Psoas muscle (tissue), 7 donors: ENCODE measurements at regions not wholly inside any gene's neighbourhood (a gene's known extent, or its start where the extent isn't known, plus 50 kb on each side); places are given as distances from the start of the nearest gene placed in this dataset.

Source experiments
- ATAC-seq, 4 donors: fragments of 200-7000 bp; cut with Tn5 transposase; one replicate each; pipeline ENCODE4 v1.9.1; 2020; ENCODE audit warnings: moderate library complexity in 3 of 4, mild to moderate bottlenecking in 2 of 4
- DNase-seq, 2 donors: peaks; one replicate each; pipeline ENCODE4 v3.0.0-alpha.2; 2020
- H3K27ac ChIP-seq: fragments of 200-600 bp; one replicate; pipeline ENCODE4 v1.8.0; 2022
- H3K27me3 ChIP-seq, 3 donors: fragments of 200-600 bp in 1 of 3; one replicate each; pipeline versions ENCODE4 v1.6.1 to v1.8.0; 2013 to 2022; ENCODE audit warnings: low read length in 2 of 3, mild to moderate bottlenecking in 2 of 3, moderate library complexity in 1 of 3; ENCODE audit not compliant: insufficient read depth in 3 of 3
- H3K36me3 ChIP-seq, 2 donors: fragments of 200-600 bp in 1 of 2; one replicate each; pipeline versions ENCODE4 v1.6.1 to v1.8.0; 2013 to 2022; ENCODE audit warnings: low read depth in 1 of 2, mild to moderate bottlenecking in 1 of 2, moderate library complexity in 1 of 2; ENCODE audit not compliant: insufficient read depth in 1 of 2
- H3K4me1 ChIP-seq: fragments of 200-600 bp; one replicate; pipeline ENCODE4 v1.8.0; 2022
- H3K4me3 ChIP-seq: fragments of 200-600 bp; one replicate; pipeline ENCODE4 v1.8.0; 2022; ENCODE audit warnings: mild to moderate bottlenecking
- H3K9me3 ChIP-seq: fragments of 200-600 bp; one replicate; pipeline ENCODE4 v1.8.0; 2022
- CTCF ChIP-seq: fragments of 200-600 bp; IDR thresholded peaks from one replicate; pipeline ENCODE4 v1.8.0; 2022; ENCODE audit warnings: antibody characterized with exemption
- WGBS, 3 donors: extraction: QIAGEN DNeasy Blood & Tissue Kit; methylation state at CpG; one replicate each; pipeline versions ENCODE4 v1.1.6 to v1.1.7; 2013; 5-methylcytosine and 5-hydroxymethylcytosine counted together
- intact Hi-C, 2 donors: fragments of 100-400 bp; cut with DNase I; formaldehyde crosslinking; loops; one replicate each; pipeline versions ENCODE4 v1.11.0 to v1.14.2; 2022
- donor health status: healthy with polysubstance abuse.
- donor health status: DM: no; HTN: no; CAD: no; lungs with moderate emphysema.
- donor health status: Bipolar disorder and iron deficiency.
- donor health status: healthy.
- donor health status: DM: yes; HTN: yes; CAD: no.
- donor health status: DM: no; HTN: no; CAD: no.
- donor health status: DM: yes; HTN: yes; CAD: no.

DNA sequence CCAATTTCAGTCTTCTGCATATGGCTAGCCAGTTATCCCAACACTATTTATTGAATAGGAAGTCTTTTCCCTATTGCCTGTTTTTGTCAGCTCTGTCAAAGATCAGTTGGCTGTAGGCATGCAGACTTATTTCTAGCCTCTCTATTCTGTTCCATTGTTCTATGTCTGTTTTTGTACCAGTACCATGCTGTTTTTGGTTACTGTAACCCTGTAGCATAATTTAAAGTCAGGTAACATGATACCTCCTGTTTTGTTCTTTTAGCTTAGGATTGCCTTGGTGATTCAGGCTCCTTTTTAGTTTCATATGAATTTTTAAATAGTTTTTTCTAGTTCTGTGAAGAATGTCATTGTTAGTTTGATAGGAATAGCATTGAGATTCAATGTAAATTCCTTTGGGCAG is 104.9 kb upstream of the SLCO6A1 start:
- Histone ChIP-seq H3K27me3 (no peaks in the 10 kb centered on the region), H3K36me3 (no peaks in the 10 kb centered on the region), H3K27ac (no peak overlapping the region), H3K9me3 (no peaks in the 10 kb centered on the region), H3K4me3 (no peak overlapping the region), H3K4me1 (no peaks in the 10 kb centered on the region)
- DNase-seq (no peak), ATAC-seq (no peak)
- intact Hi-C loops: no loop called here
- no peak for TF ChIP-seq CTCF

- ATAC-seq: no peak
- H3K9me3 ChIP-seq: no peaks in the 10 kb centered on the region
- no peak overlapping the region for H3K27ac ChIP-seq
- WGBS, 3 donors: 81 to 86% (median 83%) methylated on average over 4 of the region's 4 CpGs
- DNase-seq: no peak
- H3K4me3 ChIP-seq: no peak overlapping the region
- intact Hi-C loops: no loop called here
- H3K4me1 ChIP-seq: no peaks in the 10 kb centered on the region
- H3K27me3 ChIP-seq: no peaks in the 10 kb centered on the region
- TF ChIP-seq CTCF: no peak
- no peaks in the 10 kb centered on the region for H3K36me3 ChIP-seq
Measured at GRCh38 chr5:102608414-102608813, 109.6 kb upstream of the SLCO6A1 start.

DNA sequence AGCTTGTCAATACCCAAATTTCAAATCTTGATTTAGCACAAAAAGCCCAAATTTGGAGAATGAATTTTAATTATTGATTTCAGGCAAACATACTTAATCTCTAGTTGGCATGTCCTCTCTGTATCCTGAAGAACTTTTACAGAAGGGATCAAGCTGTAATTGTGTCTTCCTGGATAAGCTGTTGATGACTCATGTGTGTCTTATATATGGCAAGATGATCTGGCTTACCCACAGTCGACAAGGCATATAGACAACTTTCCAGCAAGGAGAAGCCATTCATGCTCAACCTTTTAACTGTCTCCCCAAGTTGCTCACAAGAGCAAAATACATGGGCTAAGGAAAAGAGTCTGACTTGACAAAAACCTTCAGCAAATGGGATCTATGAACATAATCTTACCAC is 112.5 kb upstream of the SLCO6A1 start:
- no peaks in the 10 kb centered on the region for H3K36me3 ChIP-seq
- intact Hi-C loops: no loop called here
- H3K9me3 ChIP-seq: no peaks in the 10 kb centered on the region
- TF ChIP-seq CTCF: no peak
- H3K27ac ChIP-seq: no peak overlapping the region
- H3K4me1 ChIP-seq: no peaks in the 10 kb centered on the region
- DNase-seq (no peak), ATAC-seq (no peak)
- WGBS, 3 donors: 72 to 83% (median 74%) methylated on average over 1 of the region's 1 CpG
- no peaks in the 10 kb centered on the region for H3K27me3 ChIP-seq
- no peak overlapping the region for H3K4me3 ChIP-seq

- 80 to 91% (median 84%) methylated on average over 2 of the region's 2 CpGs for WGBS, 3 donors
- Histone ChIP-seq H3K4me3 (no peak overlapping the region), H3K4me1 (no peaks in the 10 kb centered on the region), H3K27me3 (no peaks in the 10 kb centered on the region), H3K27ac (no peak overlapping the region), H3K36me3 (no peaks in the 10 kb centered on the region), H3K9me3 (no peaks in the 10 kb centered on the region)
- TF ChIP-seq CTCF: no peak
- ATAC-seq (no peak), DNase-seq (no peak)
- intact Hi-C loops: no loop called here
Measured at GRCh38 chr5:102613661-102614060, 114.9 kb upstream of the SLCO6A1 start.
